H9 (cell line): ENCODE measurements at regions not wholly inside any gene's neighbourhood (a gene's known extent, or its start where the extent isn't known, plus 50 kb on each side); places are given as distances from the start of the nearest gene placed in this dataset.

ENCODE experiments used
- DNase-seq: peaks from one replicate; pipeline ENCODE4 v3.0.0-alpha.2; 2017
- H2AFZ ChIP-seq: one replicate; pipeline ENCODE4 v1.6.1; 2013; ENCODE audit warnings: mild to moderate bottlenecking, low read length, control low read depth, moderate library complexity
- H2AK5ac ChIP-seq: 2 replicates; pipeline ENCODE4 v1.6.1; 2013; ENCODE audit warnings: low read length, control low read depth, mixed read lengths; ENCODE audit not compliant: insufficient read length
- H2BK120ac ChIP-seq: one replicate; pipeline ENCODE4 v1.6.1; 2013; ENCODE audit warnings: low read depth, mild to moderate bottlenecking, low read length, control low read depth, inconsistent platforms; ENCODE audit not compliant: poor library complexity, severe bottlenecking
- H2BK12ac ChIP-seq: 2 replicates; pipeline ENCODE4 v1.6.1; 2013; ENCODE audit warnings: low read length, control low read depth, mixed read lengths, low read depth; ENCODE audit not compliant: insufficient read length
- H2BK15ac ChIP-seq: 2 replicates; pipeline ENCODE4 v1.6.1; 2013; ENCODE audit warnings: low read depth, low read length, control low read depth
- H2BK20ac ChIP-seq: one replicate; pipeline ENCODE4 v1.6.1; 2013; ENCODE audit warnings: low read depth, mild to moderate bottlenecking, low read length, control low read depth, inconsistent platforms; ENCODE audit not compliant: poor library complexity, severe bottlenecking
- H2BK5ac ChIP-seq: 2 replicates; pipeline ENCODE4 v1.6.1; 2013; ENCODE audit warnings: low read length, control low read depth, mixed read lengths; ENCODE audit not compliant: insufficient read length
- H3K14ac ChIP-seq: 2 replicates; pipeline ENCODE4 v1.6.1; 2013; ENCODE audit warnings: low read length, control low read depth; ENCODE audit not compliant: insufficient read depth
- H3K18ac ChIP-seq: 2 replicates; pipeline ENCODE4 v1.6.1; 2013; ENCODE audit warnings: low read depth, mild to moderate bottlenecking, mixed read lengths, low read length, control low read depth; ENCODE audit not compliant: insufficient read length
- H3K23ac ChIP-seq: 2 replicates; pipeline ENCODE4 v1.6.1; 2013; ENCODE audit warnings: low read length, control low read depth, mixed read lengths, low read depth; ENCODE audit not compliant: insufficient read length
- H3K23me2 ChIP-seq: 2 replicates; pipeline ENCODE4 v1.6.1; 2013; ENCODE audit warnings: low read depth, mild to moderate bottlenecking, mixed read lengths, low read length, control low read depth; ENCODE audit not compliant: insufficient read length, poor library complexity, severe bottlenecking
- H3K27ac ChIP-seq: 2 replicates; pipeline ENCODE4 v1.5.1; 2013; ENCODE audit warnings: low read length, control low read depth, mixed read lengths, low read depth; ENCODE audit not compliant: insufficient read length
- H3K27me3 ChIP-seq: 2 replicates; pipeline ENCODE4 v1.6.1; 2013; ENCODE audit warnings: low read length, control low read depth, inconsistent platforms; ENCODE audit not compliant: insufficient read depth
- H3K4ac ChIP-seq: 2 replicates; pipeline ENCODE4 v1.6.1; 2013; ENCODE audit warnings: low read depth, mild to moderate bottlenecking, control low read depth, inconsistent platforms, low read length, moderate library complexity
- H3K4me1 ChIP-seq: 2 replicates; pipeline ENCODE4 v1.6.1; 2013; ENCODE audit warnings: low read length, control low read depth, inconsistent platforms; ENCODE audit not compliant: insufficient read depth
- H3K4me2 ChIP-seq: 2 replicates; pipeline ENCODE4 v1.6.1; 2013; ENCODE audit warnings: low read length, control low read depth, mixed read lengths; ENCODE audit not compliant: insufficient read length, insufficient read depth
- H3K56ac ChIP-seq: 2 replicates; pipeline ENCODE4 v1.6.1; 2013; ENCODE audit warnings: low read depth, mild to moderate bottlenecking, mixed read lengths, low read length, control low read depth; ENCODE audit not compliant: insufficient read length
- H3K79me1 ChIP-seq: 2 replicates; pipeline ENCODE4 v1.6.1; 2013; ENCODE audit warnings: low read depth, mild to moderate bottlenecking, moderate library complexity, low read length, control low read depth, inconsistent platforms; ENCODE audit not compliant: insufficient read depth, poor library complexity, severe bottlenecking
- H3K79me2 ChIP-seq: 2 replicates; pipeline ENCODE4 v1.6.1; 2013; ENCODE audit warnings: low read length, control low read depth, inconsistent platforms; ENCODE audit not compliant: insufficient read depth
- H3K9ac ChIP-seq: 2 replicates; pipeline ENCODE4 v1.6.1; 2013; ENCODE audit warnings: low read length, control low read depth, mixed read lengths; ENCODE audit not compliant: insufficient read length; ENCODE audit errors: extremely low read depth
- H3K9me3 ChIP-seq: one replicate; pipeline ENCODE4 v1.6.1; 2013; ENCODE audit warnings: low read depth, low read length, inconsistent platforms; ENCODE audit not compliant: control insufficient read depth
- H3T11ph ChIP-seq: one replicate; pipeline ENCODE4 v1.6.1; 2013; ENCODE audit warnings: mild to moderate bottlenecking, low read length, control low read depth, inconsistent platforms
- H4K20me1 ChIP-seq: one replicate; pipeline ENCODE4 v1.6.1; 2013; ENCODE audit not compliant: control insufficient read depth, insufficient read length, insufficient read depth
- H4K5ac ChIP-seq: 2 replicates; pipeline ENCODE4 v1.6.1; 2013; ENCODE audit warnings: low read depth, mild to moderate bottlenecking, mixed read lengths, low read length, control low read depth; ENCODE audit not compliant: insufficient read length
- H4K8ac ChIP-seq: replicated peaks from 2 replicates; pipeline ENCODE4 v1.6.1; 2013; ENCODE audit warnings: low read length, control low read depth, mixed read lengths, low read depth; ENCODE audit not compliant: insufficient read length
- H4K91ac ChIP-seq: 2 replicates; pipeline ENCODE4 v1.6.1; 2013; ENCODE audit warnings: low read depth, mild to moderate bottlenecking, moderate library complexity, mixed read lengths, low read length, control low read depth; ENCODE audit not compliant: insufficient read length
- H3K27ac Mint-ChIP-seq, 3 experiments: 2 replicates in 2 of 3; 3 replicates in 1 of 3; pipeline ENCODE4 v1.8.0; 2020 to 2021; ENCODE audit warnings: mixed read lengths in 3 of 3, mild to moderate bottlenecking in 1 of 3, moderate library complexity in 1 of 3
- H3K27me3 Mint-ChIP-seq: 2 replicates; pipeline ENCODE4 v1.8.0; 2021; ENCODE audit warnings: low read depth, mild to moderate bottlenecking, moderate library complexity, mixed read lengths
- H3K36me3 Mint-ChIP-seq, 3 experiments: 2 replicates in 2 of 3; 3 replicates in 1 of 3; pipeline ENCODE4 v1.8.0; 2020 to 2021; ENCODE audit warnings: low read depth in 3 of 3, mixed read lengths in 3 of 3; ENCODE audit not compliant: insufficient read depth in 1 of 3
- H3K4me1 Mint-ChIP-seq, 2 experiments: 2 replicates each; pipeline ENCODE4 v1.8.0; 2020; ENCODE audit warnings: mixed read lengths in 2 of 2
- H3K4me3 Mint-ChIP-seq, 2 experiments: 2 replicates in 1 of 2; 3 replicates in 1 of 2; pipeline ENCODE4 v1.8.0; 2020 to 2021; ENCODE audit warnings: mild to moderate bottlenecking in 2 of 2, mixed read lengths in 2 of 2, moderate library complexity in 1 of 2
- H3K9me3 Mint-ChIP-seq, 2 experiments: 2 replicates in 1 of 2; 3 replicates in 1 of 2; pipeline ENCODE4 v1.8.0; 2020; ENCODE audit warnings: mild to moderate bottlenecking in 2 of 2, mixed read lengths in 2 of 2, moderate library complexity in 1 of 2
- CTCF ChIP-seq: fragments of 200-600 bp; sonication (generic); conservative IDR thresholded peaks from 3 replicates; pipeline ENCODE4 v1.8.0; 2021; ENCODE audit warnings: antibody characterized with exemption, mild to moderate bottlenecking
- WGBS: extraction: QIAGEN DNeasy Blood & Tissue Kit; methylation state at CpG from one replicate; pipeline ENCODE4 v1.1.7; 2013; ENCODE audit warnings: missing lambda C conversion rate, low lambda C conversion rate, mixed read lengths; ENCODE audit not compliant: insufficient read length; ENCODE audit errors: extremely low coverage; 5-methylcytosine and 5-hydroxymethylcytosine counted together

- Histone ChIP-seq H4K5ac (no peak overlapping the region), H3K9ac (no peak overlapping the region), H4K8ac (no peak overlapping the region), H3K79me1 (no peaks in the 10 kb centered on the region), H3K27me3 (no peaks in the 10 kb centered on the region), H4K20me1 (no peaks in the 10 kb centered on the region), H3K23ac (no peak overlapping the region), H3K27ac (no peak overlapping the region), H3K18ac (no peak overlapping the region), H2BK120ac (no peak overlapping the region), H2BK5ac (no peak overlapping the region), H3T11ph (no peak overlapping the region), H4K91ac (no peak overlapping the region), H3K4me1 (no peaks in the 10 kb centered on the region), H2AK5ac (no peak overlapping the region), H2BK15ac (no peak overlapping the region), H2AFZ (no peak overlapping the region), H3K56ac (no peak overlapping the region), H2BK12ac (no peak overlapping the region), H3K14ac (no peak overlapping the region), H3K79me2 (no peaks in the 10 kb centered on the region), H3K4me2 (no peak overlapping the region), H3K23me2 (no peaks in the 10 kb centered on the region), H3K9me3 (no peaks in the 10 kb centered on the region), H2BK20ac (no peak overlapping the region), H3K4ac (no peak overlapping the region)
- TF ChIP-seq CTCF, result no peak
- no CpG with 5 or more reads among the region's 1 CpG for WGBS
- DNase-seq, result no peak
- Mint-ChIP-seq H3K27ac (no peak overlapping the region; a peak in 1 of 7 replicates), H3K4me3 (no peak overlapping the region), H3K4me1 (peaks cover 8 to 16% of the 10 kb centered on the region in 2 experiments), H3K27me3 (no peaks in the 10 kb centered on the region), H3K9me3 (no peaks in the 10 kb centered on the region), H3K36me3 (no peaks in the 10 kb centered on the region)
These were observed 305.1 kb upstream of the ANXA10 start for GRCh38 chr4:167787231-167787630.
